ENCODE measurements at regions not wholly inside any gene's neighbourhood (a gene's known extent, or its start where the extent isn't known, plus 50 kb on each side); places are given as distances from the start of the nearest gene placed in this dataset.

GRCh38 chr15:96232335-96232734, 98.2 kb upstream of the NR2F2 start:
- Histone ChIP-seq H3K4me3 (ENCODE audit: low read length) (no peak overlapping the region), H3K36me3 (ENCODE audit: control insufficient read depth, low read length) (no peaks in the 10 kb centered on the region), H3F3A (ENCODE audit: control insufficient read depth, insufficient read depth) (no peaks in the 10 kb centered on the region), H4K20me1 (ENCODE audit: control insufficient read depth, insufficient read depth, low read depth, low read length) (no peaks in the 10 kb centered on the region), H3K4me1 (ENCODE audit: control insufficient read depth, low read length) (no peaks in the 10 kb centered on the region), H3K27me3 (ENCODE audit: control insufficient read depth, low read length) (no peaks in the 10 kb centered on the region), H3K4me2 (ENCODE audit: low read length) (no peak overlapping the region), H3K79me2 (ENCODE audit: control insufficient read depth, low read length) (no peaks in the 10 kb centered on the region), H3K9me3 (ENCODE audit: control insufficient read depth, insufficient read depth, low read length) (no peaks in the 10 kb centered on the region), H3K27ac (ENCODE audit: low read depth, low read length) (no peak overlapping the region), H3K9me2 (replicated peaks; ENCODE audit: control insufficient read depth, low read length) (no peaks in the 10 kb centered on the region)
- no peak for TF ChIP-seq EZH2phosphoT487 (IDR thresholded peaks at IDR 0.05; ENCODE audit: borderline replicate concordance, low read length)

DNA sequence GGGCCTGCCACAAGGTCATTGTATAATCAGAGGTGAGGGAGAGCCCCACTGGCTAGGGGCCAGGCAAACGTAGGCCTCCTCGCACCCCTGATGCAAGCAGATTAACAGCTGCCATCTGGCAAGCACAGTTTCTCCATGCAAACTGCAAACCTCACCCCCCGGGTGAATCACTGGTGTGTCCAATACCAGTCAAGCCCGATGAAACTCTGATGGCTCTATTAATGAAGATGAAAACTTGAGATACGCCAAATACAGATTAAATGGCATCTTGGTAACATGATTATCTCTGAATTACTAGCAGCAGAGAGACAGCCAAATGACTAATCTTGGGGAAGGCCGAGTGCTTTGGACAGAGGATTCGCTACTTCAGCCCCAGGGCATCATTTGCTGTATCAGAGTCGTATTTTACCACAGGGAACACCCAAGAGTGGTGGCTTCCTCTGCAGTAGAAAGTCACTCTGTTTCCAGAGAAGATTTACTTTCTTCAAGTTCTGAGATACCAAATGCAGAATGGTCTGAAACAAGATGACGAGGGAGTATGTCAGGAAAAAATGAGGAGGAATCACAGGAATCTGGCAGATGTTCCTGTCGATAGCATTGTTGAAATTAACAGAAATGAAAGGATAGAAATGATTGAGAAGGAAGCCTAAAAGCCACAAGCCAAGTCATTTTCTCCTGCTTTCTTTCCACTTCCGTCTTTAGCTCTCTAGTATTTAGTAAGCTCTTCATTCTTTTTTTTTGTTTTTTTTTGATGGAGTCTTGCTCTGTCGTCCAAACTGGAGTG, 96.2 kb upstream of the NR2F2 start:
- H4K20me1 ChIP-seq (ENCODE audit: control insufficient read depth, insufficient read depth, low read depth, low read length): no peaks in the 10 kb centered on the region
- no peaks in the 10 kb centered on the region for H3K79me2 ChIP-seq (ENCODE audit: control insufficient read depth, low read length)
- no peaks in the 10 kb centered on the region for H3K4me1 ChIP-seq (ENCODE audit: control insufficient read depth, low read length)
- no peak overlapping the region for H3K4me3 ChIP-seq (ENCODE audit: low read length)
- H3K4me2 ChIP-seq (ENCODE audit: low read length): no peak overlapping the region
- H3K27ac ChIP-seq (ENCODE audit: low read depth, low read length): no peak overlapping the region
- no peaks in the 10 kb centered on the region for H3K36me3 ChIP-seq (ENCODE audit: control insufficient read depth, low read length)
- no peaks in the 10 kb centered on the region for H3F3A ChIP-seq (ENCODE audit: control insufficient read depth, insufficient read depth)
- no peaks in the 10 kb centered on the region for H3K9me3 ChIP-seq (ENCODE audit: control insufficient read depth, insufficient read depth, low read length)
- no peaks in the 10 kb centered on the region for H3K27me3 ChIP-seq (ENCODE audit: control insufficient read depth, low read length)
- no peaks in the 10 kb centered on the region for H3K9me2 ChIP-seq (replicated peaks; ENCODE audit: control insufficient read depth, low read length)
- TF ChIP-seq EZH2phosphoT487 (IDR thresholded peaks at IDR 0.05; ENCODE audit: borderline replicate concordance, low read length) (no peak), CTCF (IDR thresholded peaks at IDR 0.05; ENCODE audit: low read depth, low read length, poor library complexity, severe bottlenecking) (no peak)

GRCh38 chr15:96237002-96237401, 93.5 kb upstream of the NR2F2 start:
- no peaks in the 10 kb centered on the region for H3K9me3 ChIP-seq (ENCODE audit: control insufficient read depth, insufficient read depth, low read length)
- no peaks in the 10 kb centered on the region for H3K9me2 ChIP-seq (replicated peaks; ENCODE audit: control insufficient read depth, low read length)
- no peak for TF ChIP-seq EZH2phosphoT487 (IDR thresholded peaks at IDR 0.05; ENCODE audit: borderline replicate concordance, low read length)
- TF ChIP-seq CTCF (IDR thresholded peaks at IDR 0.05; ENCODE audit: low read depth, low read length, poor library complexity, severe bottlenecking): no peak
- H3K36me3 ChIP-seq (ENCODE audit: control insufficient read depth, low read length): no peaks in the 10 kb centered on the region
- H3K27ac ChIP-seq (ENCODE audit: low read depth, low read length): no peak overlapping the region
- H3K4me1 ChIP-seq (ENCODE audit: control insufficient read depth, low read length): no peaks in the 10 kb centered on the region
- H3K79me2 ChIP-seq (ENCODE audit: control insufficient read depth, low read length): no peaks in the 10 kb centered on the region
- no peak overlapping the region for H3K4me2 ChIP-seq (ENCODE audit: low read length)
- H4K20me1 ChIP-seq (ENCODE audit: control insufficient read depth, insufficient read depth, low read depth, low read length): no peaks in the 10 kb centered on the region
- no peaks in the 10 kb centered on the region for H3F3A ChIP-seq (ENCODE audit: control insufficient read depth, insufficient read depth)
- H3K4me3 ChIP-seq (ENCODE audit: low read length): no peak overlapping the region
- H3K27me3 ChIP-seq (ENCODE audit: control insufficient read depth, low read length): no peaks in the 10 kb centered on the region

DNA sequence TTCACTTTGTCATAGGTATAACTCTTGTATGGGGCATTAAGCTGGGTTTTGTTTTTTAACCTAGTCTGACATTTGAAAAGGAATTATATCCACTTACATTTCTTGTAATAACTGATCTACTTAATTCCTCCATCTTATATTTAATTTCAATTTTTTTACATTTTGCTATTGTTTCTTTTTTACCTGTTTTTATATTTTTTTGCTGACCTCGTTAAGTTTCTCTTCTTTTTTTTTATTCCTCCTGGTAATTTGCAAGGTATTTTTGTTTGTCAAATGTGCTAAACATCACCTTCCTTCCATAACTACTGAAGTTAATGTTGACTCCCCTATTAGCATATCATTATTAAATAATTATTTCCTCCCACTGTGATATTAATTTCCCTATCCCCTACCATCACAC, 87.7 kb upstream of the NR2F2 start:
- H3K27me3 ChIP-seq (ENCODE audit: control insufficient read depth, low read length): no peaks in the 10 kb centered on the region
- no peak for TF ChIP-seq EZH2phosphoT487 (IDR thresholded peaks at IDR 0.05; ENCODE audit: borderline replicate concordance, low read length)
- TF ChIP-seq CTCF (IDR thresholded peaks at IDR 0.05; ENCODE audit: low read depth, low read length, poor library complexity, severe bottlenecking): no peak
- no peak overlapping the region for H3K4me3 ChIP-seq (ENCODE audit: low read length)
- H3F3A ChIP-seq (ENCODE audit: control insufficient read depth, insufficient read depth): no peaks in the 10 kb centered on the region
- no peak overlapping the region for H3K4me2 ChIP-seq (ENCODE audit: low read length)
- H3K79me2 ChIP-seq (ENCODE audit: control insufficient read depth, low read length): no peaks in the 10 kb centered on the region
- no peaks in the 10 kb centered on the region for H3K9me2 ChIP-seq (replicated peaks; ENCODE audit: control insufficient read depth, low read length)
- no peaks in the 10 kb centered on the region for H4K20me1 ChIP-seq (ENCODE audit: control insufficient read depth, insufficient read depth, low read depth, low read length)
- H3K4me1 ChIP-seq (ENCODE audit: control insufficient read depth, low read length): no peaks in the 10 kb centered on the region
- H3K9me3 ChIP-seq (ENCODE audit: control insufficient read depth, insufficient read depth, low read length): no peaks in the 10 kb centered on the region; the same call in 1 of the 2 replicates
- H3K36me3 ChIP-seq (ENCODE audit: control insufficient read depth, low read length): no peaks in the 10 kb centered on the region
- H3K27ac ChIP-seq (ENCODE audit: low read depth, low read length): no peak overlapping the region

All from DOHH2 (cell line).